Ureter (tissue), 1 donor: ENCODE measurements at regions not wholly inside any gene's neighbourhood (a gene's known extent, or its start where the extent isn't known, plus 50 kb on each side); places are given as distances from the start of the nearest gene placed in this dataset.

ENCODE experiments used
- DNase-seq: peaks from one replicate; pipeline ENCODE4 v3.0.0-alpha.2; 2020; ENCODE audit warnings: low spot score
- donor health status: DM: yes; HTN: yes; CAD: no.

- no peak for DNase-seq
Measured at GRCh38 chr3:193873426-193874201, 262.3 kb upstream of the HES1 start.

- peak; percentile 35 for DNase-seq
Measured at GRCh38 chr3:193874512-193874911, 261.4 kb upstream of the HES1 start.

GRCh38 chr3:193874997-193875593, 260.9 kb upstream of the HES1 start:
- peak; percentile 30 for DNase-seq

GRCh38 chr3:193875601-193876321, 260.2 kb upstream of the HES1 start:
- DNase-seq = no peak

- DNase-seq = no peak
Measured at GRCh38 chr3:193879099-193879863, 256.7 kb upstream of the HES1 start.

GRCh38 chr3:193879864-193880242, 256.1 kb upstream of the HES1 start:
- no peak for DNase-seq

GRCh38 chr3:193882091-193882490, 253.9 kb upstream of the HES1 start:
- DNase-seq = no peak

- DNase-seq = no peak
Measured at GRCh38 chr3:193883551-193883950, 252.4 kb upstream of the HES1 start.

GRCh38 chr3:193884027-193884426, 251.9 kb upstream of the HES1 start:
- DNase-seq = no peak

- DNase-seq = peak; percentile 66
Measured at GRCh38 chr3:193884652-193885051, 251.3 kb upstream of the HES1 start.

GRCh38 chr3:193885832-193886231, 250.1 kb upstream of the HES1 start:
- peak; percentile 81 for DNase-seq

- DNase-seq = peak; percentile 31
Measured at GRCh38 chr3:193890016-193890897, 245.7 kb upstream of the HES1 start.

GRCh38 chr3:193894121-193894863, 241.7 kb upstream of the HES1 start:
- DNase-seq = peak; percentile 25

GRCh38 chr3:193895409-193895808, 240.5 kb upstream of the HES1 start:
- peak; percentile 4 for DNase-seq

- DNase-seq = peak; percentile 13
Measured at GRCh38 chr3:193896419-193896818, 239.5 kb upstream of the HES1 start.

- DNase-seq = peak; percentile 54
Measured at GRCh38 chr3:193897288-193897687, 238.7 kb upstream of the HES1 start.

- peak; percentile 18 for DNase-seq
Measured at GRCh38 chr3:193897731-193898180, 238.2 kb upstream of the HES1 start.

- DNase-seq = no peak
Measured at GRCh38 chr3:193899001-193899400, 236.9 kb upstream of the HES1 start.

GRCh38 chr3:193901007-193901406, 234.9 kb upstream of the HES1 start:
- no peak for DNase-seq
